Nephron (organoid): ENCODE measurements at regions not wholly inside any gene's neighbourhood (a gene's known extent, or its start where the extent isn't known, plus 50 kb on each side); places are given as distances from the start of the nearest gene placed in this dataset.
"Not testable (repeated sequence)": the region's sequence is repeated elsewhere in the genome, so short reads cannot be mapped to it uniquely, and the experiment has no call there.

Source experiments
- H3K27ac Mint-ChIP-seq, 3 experiments: 2 replicates each; pipeline ENCODE4 v1.8.0; 2020; ENCODE audit warnings: mixed read lengths in 3 of 3, mild to moderate bottlenecking in 2 of 3, moderate library complexity in 1 of 3
- H3K27me3 Mint-ChIP-seq: 2 replicates; pipeline ENCODE4 v1.8.0; 2021; ENCODE audit warnings: low read depth, mild to moderate bottlenecking, moderate library complexity, mixed read lengths
- H3K36me3 Mint-ChIP-seq: 2 replicates; pipeline ENCODE4 v1.8.0; 2020; ENCODE audit warnings: low read depth, mixed read lengths
- H3K4me1 Mint-ChIP-seq: 2 replicates; pipeline ENCODE4 v1.8.0; 2020; ENCODE audit warnings: mixed read lengths
- H3K4me3 Mint-ChIP-seq, 3 experiments: 2 replicates each; pipeline ENCODE4 v1.8.0; 2020; ENCODE audit warnings: mild to moderate bottlenecking in 3 of 3, mixed read lengths in 3 of 3, moderate library complexity in 2 of 3
- H3K9me3 Mint-ChIP-seq: 2 replicates; pipeline ENCODE4 v1.8.0; 2020; ENCODE audit warnings: mixed read lengths
- TF ChIP-seq, protein P1 (sequence below), 3 experiments: fragments of 200-600 bp; sonication (generic); IDR thresholded peaks; one replicate each; pipeline ENCODE4 v1.5.0; 2021; ENCODE audit warnings: antibody characterized with exemption in 3 of 3; ENCODE audit not compliant: unreplicated experiment in 3 of 3

GRCh38 chr5:20974426-20974825 lies 986.4 kb upstream of the CDH18 start:
- Mint-ChIP-seq H3K4me1 (peaks cover 7% of the 10 kb centered on the region), H3K4me3 (no peak overlapping the region), H3K27me3 (no peaks in the 10 kb centered on the region), H3K9me3 (no peaks in the 10 kb centered on the region), H3K27ac (no peak overlapping the region), H3K36me3 (no peaks in the 10 kb centered on the region)
- TF ChIP-seq, protein P1, sequence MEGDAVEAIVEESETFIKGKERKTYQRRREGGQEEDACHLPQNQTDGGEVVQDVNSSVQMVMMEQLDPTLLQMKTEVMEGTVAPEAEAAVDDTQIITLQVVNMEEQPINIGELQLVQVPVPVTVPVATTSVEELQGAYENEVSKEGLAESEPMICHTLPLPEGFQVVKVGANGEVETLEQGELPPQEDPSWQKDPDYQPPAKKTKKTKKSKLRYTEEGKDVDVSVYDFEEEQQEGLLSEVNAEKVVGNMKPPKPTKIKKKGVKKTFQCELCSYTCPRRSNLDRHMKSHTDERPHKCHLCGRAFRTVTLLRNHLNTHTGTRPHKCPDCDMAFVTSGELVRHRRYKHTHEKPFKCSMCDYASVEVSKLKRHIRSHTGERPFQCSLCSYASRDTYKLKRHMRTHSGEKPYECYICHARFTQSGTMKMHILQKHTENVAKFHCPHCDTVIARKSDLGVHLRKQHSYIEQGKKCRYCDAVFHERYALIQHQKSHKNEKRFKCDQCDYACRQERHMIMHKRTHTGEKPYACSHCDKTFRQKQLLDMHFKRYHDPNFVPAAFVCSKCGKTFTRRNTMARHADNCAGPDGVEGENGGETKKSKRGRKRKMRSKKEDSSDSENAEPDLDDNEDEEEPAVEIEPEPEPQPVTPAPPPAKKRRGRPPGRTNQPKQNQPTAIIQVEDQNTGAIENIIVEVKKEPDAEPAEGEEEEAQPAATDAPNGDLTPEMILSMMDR (IDR thresholded peaks at IDR 0.05; ENCODE audit: unreplicated experiment in 3 of 3) = no peak

DNA sequence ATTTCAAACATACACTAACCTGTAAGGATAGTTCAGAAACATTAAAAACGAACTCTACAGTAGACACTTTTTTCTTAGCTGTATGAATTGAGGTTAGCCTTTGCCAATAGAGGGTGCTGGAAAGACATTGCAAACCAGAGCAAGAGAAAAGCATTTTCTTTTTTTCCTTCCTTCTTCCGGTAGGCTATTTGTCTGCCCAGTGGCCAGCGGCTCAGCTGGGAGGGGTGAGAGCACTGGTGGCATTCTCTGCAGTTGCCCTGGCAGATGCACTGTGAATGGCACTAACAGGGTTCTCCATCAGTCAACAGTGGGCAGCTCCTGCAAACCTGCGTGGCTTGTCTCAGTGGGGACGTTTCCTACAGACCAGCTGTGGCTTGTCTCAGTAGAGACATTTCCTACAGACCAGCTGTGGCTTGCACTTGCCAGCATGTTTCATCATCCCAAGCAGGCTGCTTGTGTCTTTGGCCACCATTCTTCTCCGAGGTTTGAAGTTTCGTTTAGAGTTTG lies 984.5 kb upstream of the CDH18 start:
- Mint-ChIP-seq H3K4me1 (peaks cover 7% of the 10 kb centered on the region), H3K9me3 (no peaks in the 10 kb centered on the region), H3K27ac (no peak overlapping the region), H3K4me3 (peak overlapping the region; percentile 57 to 82 (median 72)), H3K27me3 (no peaks in the 10 kb centered on the region), H3K36me3 (no peaks in the 10 kb centered on the region)
- TF ChIP-seq, protein P1 (IDR thresholded peaks at IDR 0.05; ENCODE audit: unreplicated experiment in 3 of 3) = peak; percentile 16 to 44 (median 18)

DNA sequence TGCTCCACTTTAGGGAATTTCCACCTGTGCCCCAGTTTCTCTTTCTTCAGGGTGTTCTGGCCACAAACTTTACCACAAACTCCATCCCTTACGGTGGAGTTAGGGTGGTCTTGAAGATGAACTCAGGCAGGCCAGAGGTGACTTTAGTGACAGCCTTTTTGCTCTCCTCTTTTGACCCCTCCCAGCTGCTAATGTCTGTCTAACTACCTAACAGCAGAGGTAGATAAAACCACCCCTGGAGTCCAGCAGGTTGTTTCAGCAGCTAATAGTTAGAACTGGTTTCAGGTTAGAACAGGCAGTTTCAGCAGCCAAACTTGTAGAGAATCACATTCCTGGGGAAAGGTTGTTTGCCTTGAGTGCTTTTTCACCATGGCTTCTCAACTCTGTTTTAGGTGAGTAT lies 971.3 kb upstream of the CDH18 start:
- Mint-ChIP-seq H3K27me3 (no peaks in the 10 kb centered on the region), H3K4me3 (no peak overlapping the region), H3K9me3 (no peaks in the 10 kb centered on the region), H3K27ac (no peak overlapping the region), H3K4me1 (no peaks in the 10 kb centered on the region), H3K36me3 (no peaks in the 10 kb centered on the region)
- TF ChIP-seq, protein P1 (IDR thresholded peaks at IDR 0.05; ENCODE audit: unreplicated experiment in 3 of 3) = no peak

- TF ChIP-seq, protein P1 (IDR thresholded peaks at IDR 0.05; ENCODE audit: unreplicated experiment in 3 of 3) = no peak
- Mint-ChIP-seq H3K9me3 (no peaks in the 10 kb centered on the region), H3K27me3 (no peaks in the 10 kb centered on the region), H3K4me1 (no peaks in the 10 kb centered on the region), H3K36me3 (no peaks in the 10 kb centered on the region), H3K4me3 (no peak overlapping the region), H3K27ac (no peak overlapping the region)
These were observed 970.6 kb upstream of the CDH18 start for GRCh38 chr5:20958641-20959040.

DNA sequence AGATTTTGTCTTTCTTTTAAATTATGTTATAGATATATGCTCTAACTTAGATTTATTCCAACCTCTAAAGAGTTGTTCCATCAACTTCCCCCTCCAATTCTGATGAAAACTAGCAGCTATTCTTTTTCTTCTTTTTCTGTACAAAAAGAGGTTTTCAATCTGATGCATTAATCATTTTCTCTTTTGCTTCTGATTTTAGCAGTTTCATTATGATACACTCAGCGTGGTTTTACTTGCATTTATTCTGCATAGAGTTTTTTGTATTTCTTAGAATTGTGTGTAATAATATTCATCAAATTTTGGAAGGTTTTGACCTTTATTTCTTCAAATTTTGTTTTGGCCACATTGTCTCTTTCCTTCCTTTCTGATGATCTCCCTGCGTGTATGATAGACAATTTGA lies 968.1 kb upstream of the CDH18 start:
- TF ChIP-seq, protein P1 (IDR thresholded peaks at IDR 0.05; ENCODE audit: unreplicated experiment in 3 of 3) = no peak
- H3K36me3 Mint-ChIP-seq = no peaks in the 10 kb centered on the region
- no peak overlapping the region for H3K4me3 Mint-ChIP-seq
- no peaks in the 10 kb centered on the region for H3K9me3 Mint-ChIP-seq
- H3K4me1 Mint-ChIP-seq = no peaks in the 10 kb centered on the region
- H3K27ac Mint-ChIP-seq = no peak overlapping the region
- H3K27me3 Mint-ChIP-seq = no peaks in the 10 kb centered on the region

DNA sequence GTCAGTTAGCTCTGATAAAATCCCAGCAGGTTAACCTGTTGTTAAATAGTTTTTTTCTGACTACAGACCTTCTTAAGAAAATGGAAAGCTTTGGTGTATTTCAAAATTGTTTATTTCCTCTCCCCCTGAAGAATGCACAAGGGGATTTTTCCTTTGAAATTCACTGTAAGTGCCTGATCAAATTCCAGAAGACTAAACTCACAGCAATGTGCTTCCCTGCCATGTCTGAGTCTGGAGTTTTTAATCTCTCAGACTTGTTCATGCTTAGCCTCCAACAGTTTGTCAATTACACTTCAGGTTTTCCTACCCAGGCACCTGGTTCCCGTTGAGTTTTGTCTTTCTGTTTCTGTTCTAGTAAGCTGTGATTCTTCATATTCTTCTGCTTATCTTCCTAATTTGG lies 961.6 kb upstream of the CDH18 start:
- no peak overlapping the region for H3K27ac Mint-ChIP-seq
- H3K4me1 Mint-ChIP-seq = no peaks in the 10 kb centered on the region
- peaks cover 3% of the 10 kb centered on the region for H3K27me3 Mint-ChIP-seq
- TF ChIP-seq, protein P1 (IDR thresholded peaks at IDR 0.05; ENCODE audit: unreplicated experiment in 3 of 3) = no peak
- H3K36me3 Mint-ChIP-seq = no peaks in the 10 kb centered on the region
- no peaks in the 10 kb centered on the region for H3K9me3 Mint-ChIP-seq
- no peak overlapping the region for H3K4me3 Mint-ChIP-seq

GRCh38 chr5:20943183-20943971 lies 955.4 kb upstream of the CDH18 start:
- not testable (repeated sequence) for H3K27ac Mint-ChIP-seq, H3K9me3 Mint-ChIP-seq, H3K36me3 Mint-ChIP-seq, H3K4me1 Mint-ChIP-seq, H3K27me3 Mint-ChIP-seq, H3K4me3 Mint-ChIP-seq

GRCh38 chr5:20942603-20943002 lies 954.6 kb upstream of the CDH18 start:
- not testable (repeated sequence) for H3K27ac Mint-ChIP-seq, H3K36me3 Mint-ChIP-seq, H3K9me3 Mint-ChIP-seq, H3K27me3 Mint-ChIP-seq, H3K4me3 Mint-ChIP-seq, H3K4me1 Mint-ChIP-seq

GRCh38 chr5:20940786-20941185 lies 952.8 kb upstream of the CDH18 start:
- not testable (repeated sequence) for H3K27ac Mint-ChIP-seq, H3K4me3 Mint-ChIP-seq, H3K27me3 Mint-ChIP-seq, H3K36me3 Mint-ChIP-seq, H3K9me3 Mint-ChIP-seq, H3K4me1 Mint-ChIP-seq
